ENCODE measurements at regions not wholly inside any gene's neighbourhood (a gene's known extent, or its start where the extent isn't known, plus 50 kb on each side); places are given as distances from the start of the nearest gene placed in this dataset.

GRCh38 chr1:22288593-22289241 lies 145.8 kb upstream of the WNT4 start:
- no peak for DNase-seq

- no peak for DNase-seq
Observed at GRCh38 chr1:22289307-22289995, 146.6 kb upstream of the WNT4 start.

GRCh38 chr1:22290157-22290556 lies 147.3 kb upstream of the WNT4 start:
- no peak for DNase-seq

- DNase-seq: no peak
Observed at GRCh38 chr1:22290611-22291010, 147.7 kb upstream of the WNT4 start.

GRCh38 chr1:22291057-22291456 lies 148.2 kb upstream of the WNT4 start:
- DNase-seq: no peak

- no peak for DNase-seq
Observed at GRCh38 chr1:22291494-22291893, 148.6 kb upstream of the WNT4 start.

- no peak for DNase-seq
Observed at GRCh38 chr1:22292011-22292788, 149.3 kb upstream of the WNT4 start.

- DNase-seq: no peak
Observed at GRCh38 chr1:22295396-22295795, 152.5 kb upstream of the WNT4 start.

GRCh38 chr1:22295856-22296255 lies 153.0 kb upstream of the WNT4 start:
- DNase-seq: no peak

- no peak for DNase-seq
Observed at GRCh38 chr1:22296701-22297591, 154.0 kb upstream of the WNT4 start.

GRCh38 chr1:22297999-22298398 lies 153.7 kb upstream of the ZBTB40 start:
- DNase-seq: no peak

- no peak for DNase-seq
Observed at GRCh38 chr1:22303816-22304215, 147.8 kb upstream of the ZBTB40 start.

GRCh38 chr1:22309572-22309971 lies 142.1 kb upstream of the ZBTB40 start:
- no peak for DNase-seq

GRCh38 chr1:22311461-22311860 lies 140.2 kb upstream of the ZBTB40 start:
- no peak for DNase-seq

GRCh38 chr1:22313321-22313720 lies 138.3 kb upstream of the ZBTB40 start:
- no peak for DNase-seq

GRCh38 chr1:22314706-22315105 lies 136.9 kb upstream of the ZBTB40 start:
- no peak for DNase-seq

- DNase-seq: no peak
Observed at GRCh38 chr1:22315315-22316078, 136.2 kb upstream of the ZBTB40 start.

GRCh38 chr1:22317231-22317919 lies 134.3 kb upstream of the ZBTB40 start:
- DNase-seq: no peak

GRCh38 chr1:22317920-22318243 lies 133.8 kb upstream of the ZBTB40 start:
- no peak for DNase-seq

GRCh38 chr1:22318279-22318981 lies 133.2 kb upstream of the ZBTB40 start:
- no peak for DNase-seq

- DNase-seq: no peak
Observed at GRCh38 chr1:22319608-22320007, 132.0 kb upstream of the ZBTB40 start.
